CD4-positive, alpha-beta T cell treated with Interleukin-17A for 1 hour (primary cell): ENCODE measurements at regions not wholly inside any gene's neighbourhood (a gene's known extent, or its start where the extent isn't known, plus 50 kb on each side); places are given as distances from the start of the nearest gene placed in this dataset.

ENCODE experiments used
- DNase-seq: peaks from one replicate; pipeline ENCODE4 v3.0.0-alpha.2; 2020

- DNase-seq = no peak
These were observed 240.4 kb upstream of the RHOBTB1 start for GRCh38 chr10:61184429-61184828.

GRCh38 chr10:61183967-61184366 lies 240.0 kb upstream of the RHOBTB1 start:
- DNase-seq = no peak

- DNase-seq = no peak
These were observed 237.8 kb upstream of the RHOBTB1 start for GRCh38 chr10:61181832-61182231.

GRCh38 chr10:61179771-61180170 lies 235.8 kb upstream of the RHOBTB1 start:
- no peak for DNase-seq

DNA sequence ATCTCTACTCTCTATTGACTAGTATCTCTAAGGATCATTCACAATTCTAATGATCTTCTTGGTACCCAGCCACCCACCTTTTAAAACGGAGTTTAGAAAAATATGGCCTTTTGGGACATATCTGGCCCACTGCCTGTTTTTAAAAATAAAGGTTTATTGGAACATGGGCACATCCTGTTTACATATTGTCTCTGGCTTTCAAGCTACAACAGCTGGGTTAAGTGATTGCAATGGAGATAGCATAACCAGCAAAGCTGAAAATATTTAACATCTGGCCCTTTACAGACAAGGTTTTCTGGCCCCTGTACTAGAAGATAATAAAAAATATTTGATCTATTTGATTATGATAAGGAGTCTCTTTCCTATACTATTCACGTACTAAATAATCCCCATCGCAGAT lies 232.4 kb upstream of the RHOBTB1 start:
- no peak for DNase-seq

DNA sequence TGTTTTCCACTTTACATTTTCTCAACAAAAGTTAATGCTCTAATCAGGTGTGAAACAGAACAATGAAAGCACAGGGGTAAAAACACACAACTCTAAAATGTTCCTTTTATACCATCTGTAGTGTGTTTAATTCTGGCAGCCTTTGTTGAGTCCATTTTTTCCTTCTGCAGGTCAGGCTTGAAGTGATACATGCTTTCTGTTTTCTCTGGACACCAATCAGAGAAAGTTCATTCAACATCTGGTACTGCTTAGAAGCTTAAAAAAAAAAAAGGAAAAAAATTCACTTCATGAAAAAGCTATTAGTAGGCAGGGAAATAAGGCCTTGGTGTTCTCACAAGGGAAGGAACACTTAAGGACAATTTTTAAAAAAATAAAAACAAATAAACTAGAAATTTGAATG lies 231.3 kb upstream of the RHOBTB1 start:
- no peak for DNase-seq

GRCh38 chr10:61173450-61173849 lies 229.5 kb upstream of the RHOBTB1 start:
- DNase-seq = no peak

DNA sequence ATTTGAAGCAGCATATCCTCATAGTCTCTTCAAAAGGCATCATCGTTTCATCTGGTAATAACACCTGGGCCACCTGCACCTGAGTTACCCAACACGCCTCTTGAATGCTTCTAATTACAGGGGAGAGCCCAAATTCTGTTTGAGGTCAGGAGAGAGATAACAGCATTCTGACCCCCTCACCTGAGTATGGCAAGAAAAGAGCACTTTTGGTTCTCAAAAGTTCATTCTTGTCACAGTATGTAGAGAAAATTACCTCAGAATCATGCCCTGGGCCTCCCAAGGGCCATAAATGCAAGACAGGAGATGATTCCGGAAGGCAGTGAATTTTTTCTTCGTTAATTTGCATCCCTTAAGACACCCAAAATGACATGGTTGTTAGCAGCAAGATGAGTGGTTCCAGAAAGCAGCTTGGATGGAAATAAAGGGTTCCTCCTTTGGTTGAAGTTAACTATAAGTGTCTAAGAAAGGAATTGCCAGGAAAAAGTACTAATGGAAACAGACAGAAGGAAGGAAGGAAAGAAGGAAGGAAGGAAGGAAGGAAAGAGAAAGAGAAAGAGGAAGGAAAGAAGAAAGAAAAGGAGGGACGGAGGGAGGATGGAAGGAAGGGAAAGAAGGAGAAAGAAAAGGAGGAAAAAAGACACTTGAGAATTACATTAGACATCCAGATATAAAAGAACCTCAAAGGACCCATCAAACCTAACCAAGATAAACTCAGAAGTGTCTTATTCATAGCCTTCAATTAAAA lies 228.4 kb upstream of the RHOBTB1 start:
- no peak for DNase-seq

DNA sequence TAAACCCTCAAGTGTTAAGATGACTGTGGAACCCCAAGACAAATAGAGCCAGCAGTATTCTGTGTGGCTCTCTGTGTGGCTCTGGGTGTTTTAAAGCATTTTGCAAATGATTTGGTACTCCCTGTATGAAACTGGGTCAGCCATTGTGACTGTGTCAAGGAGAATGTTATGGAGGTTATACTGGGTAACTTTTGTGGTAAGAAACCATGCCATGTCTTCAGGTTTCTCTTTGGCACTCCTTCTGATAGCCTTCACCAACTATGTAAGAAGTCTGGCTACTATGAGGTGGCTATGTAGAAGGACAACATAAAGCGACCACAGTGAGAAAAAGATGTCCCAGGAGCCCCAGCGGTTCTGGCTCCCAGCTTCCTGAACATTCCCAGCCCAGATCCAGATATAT lies 226.6 kb upstream of the RHOBTB1 start:
- DNase-seq = no peak

DNA sequence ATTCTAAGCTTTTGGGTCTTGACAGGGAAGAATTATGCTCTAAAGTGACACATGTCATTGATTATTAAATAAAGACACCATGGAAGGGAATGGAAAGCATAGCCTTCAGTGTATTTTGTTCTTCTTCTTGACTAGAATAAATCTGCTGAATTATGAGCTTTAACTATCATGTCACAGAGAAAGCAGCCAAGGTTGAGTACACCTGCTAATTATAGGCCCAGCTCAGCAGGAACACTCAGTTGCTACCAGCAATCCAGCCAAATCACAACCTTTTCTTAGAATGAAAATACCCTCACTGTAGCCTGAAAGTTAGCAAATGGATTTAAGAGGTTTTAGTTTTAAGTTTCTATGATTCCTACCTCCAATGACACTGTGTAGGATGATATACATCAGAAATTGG lies 225.3 kb upstream of the RHOBTB1 start:
- DNase-seq = no peak

GRCh38 chr10:61166489-61166888 lies 222.5 kb upstream of the RHOBTB1 start:
- no peak for DNase-seq

DNA sequence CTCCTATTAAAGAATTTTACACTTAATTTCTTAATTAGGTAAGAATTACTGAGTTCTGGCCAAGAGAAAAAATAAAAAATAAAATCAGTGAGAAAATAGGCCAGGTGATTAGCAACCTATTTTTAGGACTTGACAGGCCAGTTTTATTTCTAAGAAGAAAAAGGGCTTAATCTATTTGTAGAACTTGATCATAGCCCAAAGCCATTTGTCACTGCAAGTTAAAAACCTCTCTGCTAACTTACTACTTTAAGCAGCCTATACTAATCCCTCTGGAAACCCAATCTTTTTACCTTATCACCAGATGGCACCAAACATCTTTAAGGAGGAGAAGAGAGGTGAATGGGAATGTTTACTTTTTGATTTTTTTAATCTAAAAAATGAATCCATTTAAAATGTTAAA lies 222.1 kb upstream of the RHOBTB1 start:
- DNase-seq = no peak

DNA sequence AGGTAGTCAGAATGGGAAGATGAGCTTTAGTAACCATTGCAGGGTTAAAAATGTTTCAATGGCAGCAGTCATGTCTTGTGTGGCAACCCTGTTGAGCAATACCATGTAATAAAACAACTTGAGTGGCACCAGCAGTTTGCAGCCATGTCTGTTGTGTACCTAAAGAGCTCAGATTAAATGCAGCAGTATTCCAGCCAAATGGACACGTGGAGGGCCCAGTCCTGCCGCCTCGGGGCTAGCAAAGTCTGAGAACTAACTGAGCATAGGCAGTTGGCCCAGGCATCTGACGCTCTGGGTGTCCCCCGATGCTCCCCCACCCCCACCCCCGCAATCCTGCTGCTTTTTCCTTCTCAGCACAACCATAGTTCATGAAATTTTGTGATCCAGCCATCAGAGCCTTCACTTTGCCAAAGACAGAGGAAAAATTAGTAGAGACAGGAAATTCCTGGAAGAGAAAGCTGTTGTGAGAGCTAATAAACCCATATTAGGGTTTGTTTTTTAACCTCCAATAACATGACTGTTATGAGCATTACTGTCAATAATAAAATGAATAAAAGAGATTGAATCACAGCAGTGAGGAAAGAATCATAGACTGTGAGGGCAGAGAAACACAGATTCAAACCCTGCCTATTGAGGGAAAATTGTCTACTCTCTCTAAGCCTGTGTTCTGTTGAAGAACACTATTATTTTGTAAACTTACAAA lies 220.6 kb upstream of the RHOBTB1 start:
- no peak for DNase-seq

DNA sequence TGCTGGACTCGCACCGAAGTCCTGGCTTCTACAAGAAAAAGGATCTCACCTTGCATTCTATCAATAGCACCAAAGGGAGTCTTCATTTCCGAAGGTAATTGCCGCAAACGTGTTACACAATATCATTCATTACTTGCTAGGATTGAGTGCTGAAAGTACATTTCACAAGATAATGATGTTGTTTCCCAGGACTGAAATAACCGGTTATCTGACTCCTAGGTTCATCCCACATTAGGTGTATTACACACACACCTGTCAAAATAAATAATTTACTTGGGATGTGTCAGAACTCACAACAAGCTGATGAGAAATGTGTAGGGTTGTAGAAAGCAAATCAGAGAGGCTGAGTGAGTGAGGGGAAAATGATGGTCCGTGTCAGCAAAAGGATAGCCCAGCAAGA lies 219.4 kb upstream of the RHOBTB1 start:
- DNase-seq = no peak

- DNase-seq = no peak
These were observed 216.3 kb upstream of the RHOBTB1 start for GRCh38 chr10:61160253-61160652.

DNA sequence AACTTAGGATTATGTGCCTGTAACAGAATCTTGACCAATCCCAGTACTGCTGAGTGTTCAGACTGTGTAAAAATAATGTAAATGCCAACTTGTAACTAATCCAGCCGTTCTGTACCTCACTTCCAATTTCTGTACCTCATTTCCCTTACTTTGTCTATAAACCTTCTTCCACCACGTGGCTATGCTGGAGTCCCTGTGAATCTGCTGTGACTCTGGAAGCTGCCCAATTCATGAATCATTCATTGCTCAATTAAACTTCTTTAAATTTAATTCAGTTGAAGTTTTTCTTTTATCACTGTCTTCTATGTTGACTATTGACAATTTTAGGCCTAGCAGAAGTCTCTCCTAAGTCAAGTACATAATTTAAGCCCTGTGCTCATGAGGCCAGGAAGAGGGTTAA lies 215.3 kb upstream of the RHOBTB1 start:
- DNase-seq = no peak

DNA sequence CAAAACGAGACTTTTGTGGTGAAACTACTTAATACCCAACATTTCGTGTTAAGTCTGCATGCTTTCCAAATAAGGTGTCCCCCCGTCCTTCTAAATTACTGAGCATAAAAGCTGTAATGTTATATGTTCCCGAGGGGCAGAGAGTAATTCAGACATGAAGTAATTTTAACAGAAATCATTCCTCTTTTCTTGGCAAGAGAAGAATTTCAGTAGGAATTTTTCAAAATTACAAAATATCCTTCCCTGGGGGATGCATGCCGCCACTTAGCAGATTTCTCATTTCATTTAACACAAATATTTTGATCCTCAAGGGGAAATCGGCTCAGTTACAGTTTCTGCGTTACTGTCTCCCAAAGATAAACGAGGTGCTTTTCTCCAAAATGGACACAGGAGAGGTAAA lies 213.2 kb upstream of the RHOBTB1 start:
- DNase-seq = no peak

DNA sequence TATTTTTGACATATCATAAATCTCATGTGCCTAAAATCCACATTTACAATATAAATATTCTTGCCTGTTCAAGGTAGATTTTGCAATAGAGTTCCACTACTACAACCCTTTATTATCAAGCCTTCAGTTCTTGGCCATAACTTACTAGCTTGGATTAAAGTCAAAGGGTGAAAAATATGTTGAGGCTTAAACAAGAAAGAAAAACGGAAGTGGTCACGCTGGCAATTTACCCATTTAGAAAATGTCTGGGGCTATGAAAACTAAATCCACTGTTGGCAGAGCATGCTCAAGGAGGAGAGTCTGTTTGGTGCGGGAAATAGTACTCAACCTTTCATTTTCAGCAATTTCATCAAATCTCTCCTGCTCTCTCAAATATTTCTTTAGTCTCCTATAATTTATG lies 209.8 kb upstream of the RHOBTB1 start:
- DNase-seq = no peak

DNA sequence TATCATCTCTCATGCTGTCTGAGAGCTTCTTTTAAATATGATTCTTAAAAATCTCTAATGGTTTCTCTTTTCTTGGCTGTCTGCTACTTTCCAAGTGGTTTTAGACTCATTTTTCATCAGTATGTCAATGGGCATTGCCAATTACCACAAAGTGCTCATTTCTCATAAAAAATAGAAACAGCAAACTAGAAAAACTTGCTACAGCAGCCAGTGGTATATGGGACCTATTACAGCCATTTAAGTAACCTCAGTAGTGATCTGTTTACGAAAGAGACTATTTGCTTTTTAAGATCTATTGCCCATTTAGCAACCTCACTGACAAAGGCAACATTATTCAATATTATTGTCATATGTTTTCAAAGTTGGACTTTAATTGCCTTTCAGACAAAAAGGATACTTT lies 207.1 kb upstream of the RHOBTB1 start:
- no peak for DNase-seq

DNA sequence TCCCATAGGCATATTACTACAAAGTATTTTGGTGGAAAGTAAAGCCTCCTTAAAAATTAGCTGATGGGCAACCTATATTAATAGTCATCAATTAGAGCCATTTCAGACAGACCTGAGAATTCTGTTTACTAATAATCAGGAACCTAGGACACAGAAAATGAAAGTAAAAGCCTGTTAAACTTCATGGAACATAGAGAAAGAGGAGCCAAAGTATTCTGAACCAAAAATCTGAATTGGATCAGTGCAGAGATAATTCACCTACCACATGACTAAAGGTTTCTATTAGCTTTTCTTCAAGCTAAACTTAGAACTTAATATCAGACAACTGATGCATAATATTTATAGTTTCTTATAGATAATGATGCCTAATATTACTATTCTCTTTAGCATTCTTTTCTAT lies 204.5 kb upstream of the RHOBTB1 start:
- DNase-seq = no peak

GRCh38 chr10:61142987-61143386 lies 199.0 kb upstream of the RHOBTB1 start:
- DNase-seq = no peak

DNA sequence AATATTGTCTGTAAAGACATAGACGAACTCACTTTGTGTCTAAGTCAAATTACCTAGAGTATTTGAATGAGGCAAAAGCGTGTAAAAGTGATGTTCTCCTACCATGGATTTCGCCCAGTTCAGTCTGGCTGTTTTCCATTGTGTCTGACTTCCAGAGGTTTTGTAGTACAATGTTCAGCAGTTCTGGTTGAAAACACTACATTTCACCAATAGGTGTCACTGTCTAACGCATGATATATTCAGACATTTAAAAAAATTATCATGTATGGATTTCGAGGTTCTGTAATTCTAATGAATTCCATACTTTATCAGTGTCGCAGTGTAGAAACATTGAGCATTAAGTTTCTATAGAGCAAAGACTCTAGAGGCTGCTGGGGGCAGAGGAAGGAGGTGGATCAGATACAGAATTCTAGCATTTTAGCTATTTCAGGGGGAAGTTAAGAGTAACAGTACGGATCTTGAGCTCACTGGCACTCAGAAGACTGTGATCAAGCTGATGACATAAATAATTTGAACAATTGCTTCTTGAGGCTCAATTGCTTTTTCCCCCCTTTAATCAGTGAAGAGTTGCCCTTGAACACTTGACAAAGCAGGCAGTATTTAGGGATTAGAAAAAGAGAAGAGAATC lies 196.9 kb upstream of the RHOBTB1 start:
- DNase-seq = peak; percentile 26

DNA sequence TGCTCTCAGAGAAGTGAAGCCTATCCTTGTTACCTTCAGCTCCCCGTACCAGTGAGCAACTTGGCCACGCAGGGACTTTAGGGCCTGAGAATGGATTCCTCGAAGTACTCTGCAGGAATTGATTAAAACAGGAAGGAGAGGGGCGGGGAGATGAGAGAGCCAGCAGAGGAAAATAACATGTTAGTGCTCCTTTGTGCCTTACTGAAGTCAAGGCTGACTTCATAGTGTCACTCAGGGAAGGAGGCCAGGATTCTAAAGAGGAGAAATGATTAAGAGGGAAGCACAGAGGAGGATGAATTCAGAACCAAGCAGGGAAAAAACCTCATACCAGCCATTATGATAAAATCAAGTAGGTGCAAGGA lies 195.6 kb upstream of the RHOBTB1 start:
- DNase-seq = no peak
